ENCODE measurements at regions not wholly inside any gene's neighbourhood (a gene's known extent, or its start where the extent isn't known, plus 50 kb on each side); places are given as distances from the start of the nearest gene placed in this dataset.

GRCh38 chr13:62033934-62034333, 618.3 kb upstream of the PCDH20 start:
- TF ChIP-seq, protein P1, sequence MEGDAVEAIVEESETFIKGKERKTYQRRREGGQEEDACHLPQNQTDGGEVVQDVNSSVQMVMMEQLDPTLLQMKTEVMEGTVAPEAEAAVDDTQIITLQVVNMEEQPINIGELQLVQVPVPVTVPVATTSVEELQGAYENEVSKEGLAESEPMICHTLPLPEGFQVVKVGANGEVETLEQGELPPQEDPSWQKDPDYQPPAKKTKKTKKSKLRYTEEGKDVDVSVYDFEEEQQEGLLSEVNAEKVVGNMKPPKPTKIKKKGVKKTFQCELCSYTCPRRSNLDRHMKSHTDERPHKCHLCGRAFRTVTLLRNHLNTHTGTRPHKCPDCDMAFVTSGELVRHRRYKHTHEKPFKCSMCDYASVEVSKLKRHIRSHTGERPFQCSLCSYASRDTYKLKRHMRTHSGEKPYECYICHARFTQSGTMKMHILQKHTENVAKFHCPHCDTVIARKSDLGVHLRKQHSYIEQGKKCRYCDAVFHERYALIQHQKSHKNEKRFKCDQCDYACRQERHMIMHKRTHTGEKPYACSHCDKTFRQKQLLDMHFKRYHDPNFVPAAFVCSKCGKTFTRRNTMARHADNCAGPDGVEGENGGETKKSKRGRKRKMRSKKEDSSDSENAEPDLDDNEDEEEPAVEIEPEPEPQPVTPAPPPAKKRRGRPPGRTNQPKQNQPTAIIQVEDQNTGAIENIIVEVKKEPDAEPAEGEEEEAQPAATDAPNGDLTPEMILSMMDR (IDR thresholded peaks at IDR 0.05 in 2 of 3, conservative IDR thresholded peaks at IDR 0.05 in 1 of 3; ENCODE audit: borderline replicate concordance in 1 of 3, insufficient read depth in 1 of 3, low read depth in 2 of 3, low read length in 2 of 3), result no peak
- TF ChIP-seq EZH2phosphoT487 (IDR thresholded peaks at IDR 0.05; ENCODE audit: borderline replicate concordance), result no peak

Measured in HCT116 (cell line).